ENCODE measurements at regions not wholly inside any gene's neighbourhood (a gene's known extent, or its start where the extent isn't known, plus 50 kb on each side); places are given as distances from the start of the nearest gene placed in this dataset.

- TF ChIP-seq ZNF462 (CRISPR knock-in tag; IDR thresholded peaks at IDR 0.05) (no peak), EZH2 (IDR thresholded peaks at IDR 0.05; ENCODE audit: low read depth, unreplicated experiment) (no peak), POLR2AphosphoS5 (IDR thresholded peaks at IDR 0.05; ENCODE audit: low read depth) (no peak), REST (IDR thresholded peaks at IDR 0.05; ENCODE audit: unreplicated experiment) (no peak)
These were observed 177.0 kb downstream of the ST8SIA4 start (continued) for GRCh38 chr5:100726116-100726515.

- H3K36me3 Mint-ChIP-seq (ENCODE audit: low read depth), result no peaks in the 10 kb centered on the region
- H3K4me3 Mint-ChIP-seq, result no peak overlapping the region
- no peak for ATAC-seq
- no peak for DNase-seq (ENCODE audit: low spot score)
- Histone ChIP-seq H3K9me2 (ENCODE audit: insufficient read depth) (no peaks in the 10 kb centered on the region), H3K4me3 (no peak overlapping the region), H3K79me2 (replicated peaks; ENCODE audit: insufficient read depth) (no peaks in the 10 kb centered on the region), H3K4me2 (no peak overlapping the region), H3F3A (replicated peaks; ENCODE audit: low read depth) (no peaks in the 10 kb centered on the region), H3K36me3 (ENCODE audit: insufficient read depth) (no peaks in the 10 kb centered on the region), H4K20me1 (replicated peaks; ENCODE audit: insufficient read depth) (no peaks in the 10 kb centered on the region), H3K4me1 (ENCODE audit: insufficient read depth) (no peaks in the 10 kb centered on the region), H2AFZ (no peak overlapping the region), H3K27ac (ENCODE audit: low read depth) (no peak overlapping the region), H3K27me3 (ENCODE audit: insufficient read depth) (no peaks in the 10 kb centered on the region)
- H3K9me3 Mint-ChIP-seq, result no peaks in the 10 kb centered on the region
- no peak for TF ChIP-seq NANOG (IDR thresholded peaks at IDR 0.05; ENCODE audit: borderline replicate concordance)
- no peak for TF ChIP-seq ZNF114 (CRISPR knock-in tag; IDR thresholded peaks at IDR 0.05)
- no peaks in the 10 kb centered on the region for H3K4me1 Mint-ChIP-seq
- H3K27me3 Mint-ChIP-seq (ENCODE audit: insufficient read depth, low read depth, poor library complexity), result no peaks in the 10 kb centered on the region
- no peak overlapping the region for H3K27ac Mint-ChIP-seq
These were observed 171.3 kb downstream of the ST8SIA4 start for GRCh38 chr5:100731768-100732167.

All from GM23338 (cell line).